GM23338 (cell line): ENCODE measurements at regions not wholly inside any gene's neighbourhood (a gene's known extent, or its start where the extent isn't known, plus 50 kb on each side); places are given as distances from the start of the nearest gene placed in this dataset.

Source experiments
- ATAC-seq: fragments of 200-7000 bp; cut with Tn5 transposase; 3 replicates; pipeline ENCODE4 v1.9.1; 2020
- DNase-seq: peaks from one replicate; pipeline ENCODE4 v3.0.0-alpha.2; 2015; ENCODE audit warnings: low spot score
- H2AFZ ChIP-seq: fragments of 200-600 bp; sonication (generic); 2 replicates; pipeline ENCODE4 v1.8.0; 2016; ENCODE audit warnings: antibody characterized with exemption, mild to moderate bottlenecking, moderate library complexity
- H3F3A ChIP-seq: fragments of 200-600 bp; sonication (generic); replicated peaks from 2 replicates; pipeline ENCODE4 v1.8.0; 2017; ENCODE audit warnings: antibody characterized with exemption, mixed run types, low read depth
- H3K27ac ChIP-seq: fragments of 200-600 bp; sonication (generic); 2 replicates; pipeline ENCODE4 v1.6.1; 2016; ENCODE audit warnings: low read depth
- H3K27me3 ChIP-seq: fragments of 200-600 bp; sonication (generic); 2 replicates; pipeline ENCODE4 v1.8.0; 2016; ENCODE audit warnings: mild to moderate bottlenecking, mixed run types, moderate library complexity; ENCODE audit not compliant: insufficient read depth
- H3K36me3 ChIP-seq: fragments of 200-600 bp; sonication (generic); 2 replicates; pipeline ENCODE4 v1.8.0; 2016; ENCODE audit warnings: mild to moderate bottlenecking; ENCODE audit not compliant: insufficient read depth
- H3K4me1 ChIP-seq: fragments of 200-600 bp; sonication (generic); 2 replicates; pipeline ENCODE4 v1.8.0; 2016; ENCODE audit warnings: mild to moderate bottlenecking, moderate library complexity; ENCODE audit not compliant: insufficient read depth
- H3K4me2 ChIP-seq: fragments of 200-600 bp; sonication (generic); 2 replicates; pipeline ENCODE4 v1.7.1; 2017; ENCODE audit warnings: mixed run types
- H3K4me3 ChIP-seq: fragments of 200-600 bp; sonication (generic); 2 replicates; pipeline ENCODE4 v1.6.1; 2016; ENCODE audit warnings: mixed run types
- H3K79me2 ChIP-seq: fragments of 200-600 bp; sonication (generic); replicated peaks from 2 replicates; pipeline ENCODE4 v1.8.0; 2017; ENCODE audit warnings: mild to moderate bottlenecking; ENCODE audit not compliant: insufficient read depth
- H3K9me2 ChIP-seq: fragments of 200-600 bp; sonication (generic); 2 replicates; pipeline ENCODE4 v1.8.0; 2017; ENCODE audit not compliant: insufficient read depth
- H4K20me1 ChIP-seq: fragments of 200-600 bp; sonication (generic); replicated peaks from 2 replicates; pipeline ENCODE4 v1.8.0; 2017; ENCODE audit warnings: mild to moderate bottlenecking; ENCODE audit not compliant: insufficient read depth
- H3K27ac Mint-ChIP-seq: 2 replicates; pipeline ENCODE4 v1.8.0; 2020; ENCODE audit warnings: inconsistent platforms, mild to moderate bottlenecking, moderate library complexity, mixed read lengths
- H3K27me3 Mint-ChIP-seq: 3 replicates; pipeline ENCODE4 v1.8.0; 2022; ENCODE audit warnings: low read depth, mild to moderate bottlenecking, moderate library complexity, mixed read lengths, inconsistent platforms; ENCODE audit not compliant: insufficient read depth, poor library complexity
- H3K36me3 Mint-ChIP-seq: 3 replicates; pipeline ENCODE4 v1.8.0; 2021; ENCODE audit warnings: low read depth, mild to moderate bottlenecking, inconsistent platforms, moderate library complexity, mixed read lengths
- H3K4me1 Mint-ChIP-seq: 3 replicates; pipeline ENCODE4 v1.8.0; 2020; ENCODE audit warnings: mild to moderate bottlenecking, inconsistent platforms, mixed read lengths
- H3K4me3 Mint-ChIP-seq: 3 replicates; pipeline ENCODE4 v1.8.0; 2021; ENCODE audit warnings: moderate library complexity, mild to moderate bottlenecking, inconsistent platforms, mixed read lengths
- H3K9me3 Mint-ChIP-seq: 3 replicates; pipeline ENCODE4 v1.8.0; 2020; ENCODE audit warnings: moderate library complexity, mild to moderate bottlenecking, inconsistent platforms, mixed read lengths
- CREB1 ChIP-seq: fragments of 250-450 bp; sonication (Bioruptor Pico); IDR thresholded peaks from 2 replicates; pipeline ENCODE4 v1.5.0; 2020; ENCODE audit warnings: low read depth, mild to moderate bottlenecking, moderate library complexity
- EZH2phosphoT487 ChIP-seq: fragments of 200-600 bp; sonication (generic); IDR thresholded peaks from one replicate; pipeline ENCODE4 v1.8.1; 2018; ENCODE audit warnings: antibody characterized with exemption; ENCODE audit not compliant: unreplicated experiment
- JUNB ChIP-seq: IDR thresholded peaks from one replicate; pipeline ENCODE4 v1.6.1; 2016; ENCODE audit warnings: antibody characterized with exemption; ENCODE audit not compliant: unreplicated experiment
- NANOG ChIP-seq: IDR thresholded peaks from 2 replicates; pipeline ENCODE4 v1.6.1; 2016; ENCODE audit warnings: antibody characterized with exemption, borderline replicate concordance
- POLR2AphosphoS5 ChIP-seq: IDR thresholded peaks from 2 replicates; pipeline ENCODE4 v1.6.1; 2016; ENCODE audit warnings: antibody characterized with exemption, low read depth
- ZNF114 ChIP-seq: fragments of 250-450 bp; sonication (Bioruptor Pico); IDR thresholded peaks from 2 replicates; pipeline ENCODE4 v1.5.0; 2020; ENCODE audit warnings: mild to moderate bottlenecking, moderate library complexity
- ZNF462 ChIP-seq: fragments of 250-450 bp; sonication (Bioruptor Pico); IDR thresholded peaks from 2 replicates; pipeline ENCODE4 v1.5.0; 2020; ENCODE audit warnings: mild to moderate bottlenecking, moderate library complexity
- TF ChIP-seq, protein P1 (sequence below): IDR thresholded peaks from one replicate; pipeline ENCODE4 v1.6.1; 2018; ENCODE audit warnings: antibody characterized with exemption; ENCODE audit not compliant: unreplicated experiment

DNA sequence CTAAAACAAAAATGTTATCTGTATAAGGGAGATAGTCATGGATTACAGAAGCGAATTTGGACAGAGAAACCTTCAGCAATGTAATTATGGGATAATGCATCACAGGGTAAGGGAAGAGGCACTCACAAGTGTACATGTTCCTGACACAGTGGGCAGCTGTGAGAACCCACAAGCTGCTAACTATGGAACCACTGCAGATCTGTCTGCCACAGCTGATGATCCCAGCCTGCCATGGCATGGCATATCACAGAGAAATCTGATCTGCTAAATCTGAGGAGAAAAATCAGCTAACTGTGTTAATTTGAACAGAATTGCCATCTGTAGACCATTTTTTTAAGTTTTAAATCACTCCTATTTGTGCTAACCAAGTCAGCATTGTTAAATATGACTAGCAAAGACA lies 786.0 kb upstream of the AMELY start (continued):
- TF ChIP-seq ZNF462 (CRISPR knock-in tag) (no peak), CREB1 (CRISPR knock-in tag) (no peak), JUNB (no peak), POLR2AphosphoS5 (no peak), EZH2phosphoT487 (no peak), ZNF114 (no peak)
- TF ChIP-seq, protein P1, sequence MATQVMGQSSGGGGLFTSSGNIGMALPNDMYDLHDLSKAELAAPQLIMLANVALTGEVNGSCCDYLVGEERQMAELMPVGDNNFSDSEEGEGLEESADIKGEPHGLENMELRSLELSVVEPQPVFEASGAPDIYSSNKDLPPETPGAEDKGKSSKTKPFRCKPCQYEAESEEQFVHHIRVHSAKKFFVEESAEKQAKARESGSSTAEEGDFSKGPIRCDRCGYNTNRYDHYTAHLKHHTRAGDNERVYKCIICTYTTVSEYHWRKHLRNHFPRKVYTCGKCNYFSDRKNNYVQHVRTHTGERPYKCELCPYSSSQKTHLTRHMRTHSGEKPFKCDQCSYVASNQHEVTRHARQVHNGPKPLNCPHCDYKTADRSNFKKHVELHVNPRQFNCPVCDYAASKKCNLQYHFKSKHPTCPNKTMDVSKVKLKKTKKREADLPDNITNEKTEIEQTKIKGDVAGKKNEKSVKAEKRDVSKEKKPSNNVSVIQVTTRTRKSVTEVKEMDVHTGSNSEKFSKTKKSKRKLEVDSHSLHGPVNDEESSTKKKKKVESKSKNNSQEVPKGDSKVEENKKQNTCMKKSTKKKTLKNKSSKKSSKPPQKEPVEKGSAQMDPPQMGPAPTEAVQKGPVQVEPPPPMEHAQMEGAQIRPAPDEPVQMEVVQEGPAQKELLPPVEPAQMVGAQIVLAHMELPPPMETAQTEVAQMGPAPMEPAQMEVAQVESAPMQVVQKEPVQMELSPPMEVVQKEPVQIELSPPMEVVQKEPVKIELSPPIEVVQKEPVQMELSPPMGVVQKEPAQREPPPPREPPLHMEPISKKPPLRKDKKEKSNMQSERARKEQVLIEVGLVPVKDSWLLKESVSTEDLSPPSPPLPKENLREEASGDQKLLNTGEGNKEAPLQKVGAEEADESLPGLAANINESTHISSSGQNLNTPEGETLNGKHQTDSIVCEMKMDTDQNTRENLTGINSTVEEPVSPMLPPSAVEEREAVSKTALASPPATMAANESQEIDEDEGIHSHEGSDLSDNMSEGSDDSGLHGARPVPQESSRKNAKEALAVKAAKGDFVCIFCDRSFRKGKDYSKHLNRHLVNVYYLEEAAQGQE: no peak

- Histone ChIP-seq H4K20me1 (no peaks in the 10 kb centered on the region), H2AFZ (no peak overlapping the region), H3K79me2 (no peaks in the 10 kb centered on the region), H3K27ac (no peak overlapping the region), H3K27me3 (no peaks in the 10 kb centered on the region), H3K4me1 (no peaks in the 10 kb centered on the region), H3K4me3 (no peak overlapping the region), H3K4me2 (no peak overlapping the region), H3K9me2 (no peaks in the 10 kb centered on the region), H3K36me3 (no peaks in the 10 kb centered on the region), H3F3A (no peaks in the 10 kb centered on the region)
- H3K4me1 Mint-ChIP-seq: no peaks in the 10 kb centered on the region; the same call in 2 of the 3 replicates
- H3K9me3 Mint-ChIP-seq: no peaks in the 10 kb centered on the region
- H3K27me3 Mint-ChIP-seq: no peaks in the 10 kb centered on the region
- H3K4me3 Mint-ChIP-seq: no peak overlapping the region
- H3K27ac Mint-ChIP-seq: no peak overlapping the region
- ATAC-seq (no peak), DNase-seq (no peak)
- H3K36me3 Mint-ChIP-seq: no peaks in the 10 kb centered on the region
- TF ChIP-seq CREB1 (CRISPR knock-in tag) (no peak), NANOG (no peak)
Measured at GRCh38 chrY:7692701-7693100, 781.1 kb upstream of the AMELY start.
